ENCODE measurements at regions not wholly inside any gene's neighbourhood (a gene's known extent, or its start where the extent isn't known, plus 50 kb on each side); places are given as distances from the start of the nearest gene placed in this dataset.
"Not testable (repeated sequence)": the region's sequence is repeated elsewhere in the genome, so short reads cannot be mapped to it uniquely, and the experiment has no call there.

DNA sequence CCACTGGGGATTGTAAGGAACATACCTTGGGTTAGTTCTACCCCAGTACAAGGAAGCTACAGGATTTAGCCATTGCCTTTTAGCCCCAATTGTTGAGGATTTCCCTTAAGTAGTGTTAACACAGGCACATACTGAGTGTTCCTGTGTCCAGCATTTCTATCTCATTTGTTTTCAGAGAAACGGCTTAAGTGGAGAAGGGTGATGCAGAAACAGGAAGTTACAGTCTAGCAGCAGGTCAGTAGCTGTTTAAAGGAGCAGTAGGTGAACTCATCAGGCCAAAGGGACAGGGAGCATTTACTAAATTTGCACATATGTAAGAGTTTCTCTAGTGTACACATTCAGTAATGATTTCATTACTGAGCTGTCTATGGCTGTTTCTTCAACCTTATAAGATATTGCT is 644.2 kb upstream of the GJE1 start:
- DNase-seq, result no peak

GRCh38 chr6:141486942-141487341 is 645.8 kb upstream of the GJE1 start:
- DNase-seq, result no peak

- DNase-seq, result peak in 1 of 2 experiments; percentile 30
Measured at GRCh38 chr6:141484711-141485110, 648.0 kb upstream of the GJE1 start.

DNA sequence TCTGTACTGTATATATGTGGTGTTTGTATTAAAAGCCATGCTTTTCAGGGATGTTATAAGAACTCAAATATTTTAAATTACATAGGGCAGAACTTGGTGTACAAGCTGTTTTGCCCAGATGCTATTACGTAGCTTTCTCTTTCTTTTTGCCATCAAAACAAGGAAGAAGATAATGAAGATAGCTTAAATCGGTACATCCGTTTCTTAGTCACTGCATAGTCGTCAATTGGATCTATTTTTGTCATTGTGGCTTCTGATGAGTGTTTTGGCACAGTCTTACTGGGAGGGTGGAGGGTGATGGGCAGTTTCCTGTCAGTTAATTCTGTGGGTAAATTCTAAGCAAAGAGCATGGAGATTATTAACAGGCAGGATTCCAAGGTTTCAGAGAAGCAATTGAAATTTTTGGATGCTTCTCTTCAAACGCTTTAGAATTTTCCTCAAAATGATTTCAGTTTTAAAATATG is 649.1 kb upstream of the GJE1 start:
- DNase-seq, result peak; percentile 42 to 50

DNA sequence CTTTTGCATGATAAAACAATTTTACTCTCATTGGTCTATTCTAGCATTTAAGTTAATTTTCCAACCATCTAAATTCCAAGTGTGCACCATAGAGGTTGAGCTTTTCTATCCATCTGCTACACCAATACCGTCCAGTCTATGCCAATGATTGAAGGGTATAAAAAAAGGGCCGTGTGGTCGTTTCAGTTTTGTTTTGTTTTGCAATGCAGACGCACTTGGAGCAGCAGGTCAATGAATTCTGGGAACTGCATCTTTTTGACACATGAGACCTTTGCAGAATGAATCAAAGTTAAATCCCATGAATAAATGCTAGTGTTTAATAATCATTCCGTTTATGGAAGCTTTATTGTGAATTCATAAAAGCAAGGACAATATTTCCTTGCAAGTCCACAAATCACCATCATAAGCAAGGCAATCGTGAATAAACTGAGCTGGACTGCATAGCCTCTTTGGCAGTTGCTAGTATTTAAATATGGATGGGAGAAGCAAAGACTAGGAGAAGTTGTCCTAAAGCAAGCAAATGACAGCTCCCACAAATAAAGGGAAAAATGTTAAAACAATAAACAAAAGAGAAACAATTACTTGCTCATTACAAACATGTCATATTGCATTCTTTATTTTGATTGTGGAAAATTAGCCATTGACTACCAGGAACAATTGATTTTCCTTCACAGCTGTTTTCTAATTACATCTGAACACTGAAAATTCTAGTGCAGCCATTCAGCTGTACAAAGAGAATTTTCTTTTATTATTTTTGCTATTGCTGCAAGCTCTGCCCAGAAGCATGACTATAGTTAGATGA is 649.7 kb upstream of the GJE1 start:
- no peak for DNase-seq

- no peak for DNase-seq
Measured at GRCh38 chr6:141475259-141475658, 657.5 kb upstream of the GJE1 start.

- no peak for DNase-seq
Measured at GRCh38 chr6:141472162-141472928, 660.4 kb upstream of the GJE1 start.

- no peak for DNase-seq
Measured at GRCh38 chr6:141470810-141471209, 661.9 kb upstream of the GJE1 start.

GRCh38 chr6:141467881-141468280 is 664.8 kb upstream of the GJE1 start:
- DNase-seq, result no peak

DNA sequence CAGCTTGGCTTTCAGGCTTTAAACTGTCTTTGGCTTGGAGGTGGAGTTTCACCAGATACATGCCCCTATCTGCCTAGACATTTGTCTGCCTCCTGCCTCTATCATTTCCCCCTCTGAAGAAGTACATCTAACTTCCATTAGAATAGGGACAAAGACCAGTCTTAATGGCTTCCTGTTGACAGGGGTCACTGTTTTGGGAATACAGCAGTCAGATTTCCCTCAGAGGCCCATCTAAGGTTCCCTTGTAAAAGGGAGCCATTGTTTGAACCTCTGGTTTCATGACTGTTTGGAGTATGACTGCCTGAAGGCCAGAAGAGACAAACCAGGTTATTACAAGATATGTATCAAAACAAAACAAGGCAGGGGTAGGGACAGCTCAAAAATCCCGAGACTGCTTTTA is 665.7 kb upstream of the GJE1 start:
- DNase-seq, result no peak

DNA sequence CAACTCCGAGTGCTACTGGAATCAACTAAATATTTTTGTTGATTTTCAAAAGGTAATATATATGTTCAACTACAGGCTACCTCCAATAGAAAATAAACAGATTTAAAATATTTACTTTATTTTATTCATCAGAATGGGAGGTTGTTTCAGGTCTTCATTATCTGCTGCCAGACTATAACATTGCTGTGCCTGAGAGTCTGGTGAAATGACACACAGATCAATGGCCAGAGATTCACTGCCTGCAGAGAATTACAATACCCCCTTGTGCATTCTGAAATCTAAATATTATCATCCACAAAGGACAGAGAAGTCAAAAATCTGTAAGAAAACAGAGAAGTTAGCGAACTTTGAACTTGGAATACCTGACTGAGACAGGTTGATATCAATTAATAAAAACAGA is 667.8 kb upstream of the GJE1 start:
- DNase-seq, result no peak

GRCh38 chr6:141464490-141464889 is 668.2 kb upstream of the GJE1 start:
- DNase-seq, result no peak

DNA sequence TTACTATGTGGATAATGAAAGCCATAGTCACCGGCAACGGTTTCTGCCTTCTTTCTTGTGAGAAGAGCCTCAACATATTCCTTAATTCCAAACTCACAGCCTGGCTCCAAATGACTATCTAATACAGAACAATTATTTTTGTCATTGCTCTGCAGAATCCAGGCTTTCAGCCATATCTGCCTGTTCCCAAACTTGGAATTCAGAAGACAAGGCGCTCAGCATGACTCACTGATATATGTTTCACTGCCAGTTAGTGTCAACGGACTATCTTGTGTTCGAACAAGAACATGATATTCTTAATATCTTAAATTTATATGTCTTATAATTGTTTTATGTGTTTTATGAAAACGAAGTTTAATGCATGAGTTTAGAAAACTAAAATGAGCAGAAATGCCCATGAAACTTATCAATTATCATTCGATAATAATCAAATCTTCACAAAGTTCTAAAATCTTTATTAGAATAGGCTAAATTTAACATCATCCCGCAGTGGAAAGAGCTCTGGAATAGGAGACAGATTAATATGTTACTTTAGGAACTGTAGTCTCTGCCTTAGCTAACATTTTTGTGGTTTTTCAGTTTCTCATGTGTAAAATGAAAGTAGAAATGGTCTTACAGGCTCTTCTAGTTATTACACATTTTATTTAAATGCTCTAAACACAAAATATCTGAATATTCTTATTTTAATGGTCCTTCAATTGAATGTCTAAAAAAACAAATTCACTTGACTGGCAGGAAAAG is 669.3 kb upstream of the GJE1 start:
- DNase-seq, result no peak

DNA sequence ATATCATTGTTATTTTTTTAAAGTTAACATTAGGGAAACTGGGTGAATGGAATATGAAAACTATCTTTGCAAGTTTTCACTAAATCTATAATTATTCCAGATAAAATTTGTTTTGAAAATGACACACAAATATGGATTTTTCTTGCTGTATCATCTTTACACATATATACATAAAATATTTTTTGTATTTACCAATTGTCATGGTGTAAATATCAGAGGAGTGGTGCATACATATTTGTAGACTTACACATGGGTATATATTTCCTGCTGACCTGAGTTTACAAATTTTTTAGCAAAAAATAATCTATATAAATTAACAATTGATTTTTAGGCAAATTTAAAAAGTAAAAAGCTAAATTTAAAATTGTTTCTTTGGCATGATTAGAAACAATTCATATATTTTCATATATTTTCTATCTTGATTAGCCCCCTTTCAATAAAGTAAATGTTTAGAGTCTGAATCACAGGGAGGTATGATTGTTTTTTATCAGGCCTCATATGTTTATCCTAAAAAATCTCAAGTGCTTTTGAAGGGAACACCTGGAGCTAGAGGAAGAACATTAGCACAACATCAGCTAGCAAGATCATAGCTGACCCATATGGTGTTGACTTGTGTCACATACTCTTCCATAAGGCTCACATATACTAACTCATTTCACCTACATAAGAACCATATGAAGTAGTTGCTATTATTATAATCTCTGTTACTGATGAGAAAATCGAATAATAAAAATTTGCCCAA is 671.8 kb upstream of the GJE1 start:
- DNase-seq, result no peak

DNA sequence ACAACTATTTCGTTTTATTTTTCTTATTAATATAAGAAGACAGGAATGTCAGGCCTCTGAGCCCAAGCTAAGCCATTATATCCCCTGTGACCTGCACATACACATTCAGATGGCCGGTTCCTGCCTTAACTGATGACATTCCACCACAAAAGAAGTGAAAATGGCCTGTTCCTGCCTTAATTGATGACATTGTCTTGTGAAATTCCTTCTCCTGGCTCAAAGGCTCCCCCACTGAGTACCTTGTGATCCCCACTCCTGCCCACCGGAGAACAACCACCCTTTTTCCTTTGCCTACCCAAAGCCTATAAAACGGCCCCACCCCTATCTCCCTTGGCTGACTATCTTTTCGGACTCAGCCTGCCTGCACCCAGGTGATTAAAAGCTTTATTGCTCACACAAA is 672.5 kb upstream of the GJE1 start:
- not testable (repeated sequence) for DNase-seq

GRCh38 chr6:141457984-141458383 is 674.7 kb upstream of the GJE1 start:
- DNase-seq, result not testable (repeated sequence)

DNA sequence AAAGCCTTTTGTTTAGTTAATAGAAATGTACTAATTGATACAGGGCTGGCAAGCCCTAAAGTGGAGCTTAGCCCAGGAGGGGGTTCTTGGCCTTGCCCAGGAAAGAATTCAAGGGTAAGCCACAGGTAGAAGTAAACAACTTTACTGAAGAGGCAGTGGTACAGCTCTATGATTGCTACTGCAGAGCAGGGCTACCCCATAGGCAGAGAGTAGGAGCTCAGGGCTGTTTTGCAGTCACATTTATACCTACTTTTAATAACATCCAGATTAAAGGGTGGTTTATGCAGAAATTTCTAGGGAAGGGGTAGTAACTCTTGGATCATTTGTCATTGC is 680.4 kb upstream of the GJE1 start:
- DNase-seq, result no peak

DNA sequence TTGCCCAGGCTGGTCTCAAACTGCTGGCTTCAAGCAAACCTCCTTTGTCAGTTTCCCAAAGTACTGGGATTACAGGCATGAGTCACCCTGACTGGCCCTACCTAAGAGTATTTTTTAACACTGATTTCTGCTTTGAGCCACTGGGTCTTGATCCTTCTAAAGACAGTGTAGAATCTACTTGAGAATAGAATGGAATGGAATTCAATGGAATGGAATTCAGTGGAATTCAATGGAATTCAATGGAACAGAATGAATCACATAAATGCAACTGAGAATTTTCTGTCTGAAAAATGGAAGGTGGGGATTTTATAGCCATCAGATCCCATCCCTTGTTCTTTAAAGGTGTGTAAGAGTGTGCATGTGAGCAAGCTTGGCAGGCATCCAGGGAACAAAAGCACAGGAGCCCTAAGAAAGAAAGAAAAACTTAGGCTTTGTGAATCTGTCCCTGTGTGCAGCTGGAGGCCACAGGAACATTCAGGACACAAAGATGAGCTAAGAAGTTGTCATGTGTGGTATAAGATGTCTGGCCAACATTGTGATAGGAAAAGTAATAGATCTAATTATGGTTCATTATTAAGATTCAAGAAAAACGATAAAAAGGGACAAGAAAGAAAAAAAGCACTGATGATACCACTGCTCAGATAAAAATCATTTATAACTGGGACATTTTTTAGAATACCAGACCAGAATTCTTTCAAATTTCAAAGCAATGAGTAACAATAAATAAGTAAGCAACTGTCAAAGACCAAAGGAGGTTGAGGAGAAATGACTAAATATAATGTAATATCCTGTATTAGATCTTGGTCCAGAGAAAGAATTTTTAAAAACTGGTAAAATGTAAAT is 681.0 kb upstream of the GJE1 start:
- no peak for DNase-seq

GRCh38 chr6:141451181-141451510 is 681.6 kb upstream of the GJE1 start:
- no peak for DNase-seq

DNA sequence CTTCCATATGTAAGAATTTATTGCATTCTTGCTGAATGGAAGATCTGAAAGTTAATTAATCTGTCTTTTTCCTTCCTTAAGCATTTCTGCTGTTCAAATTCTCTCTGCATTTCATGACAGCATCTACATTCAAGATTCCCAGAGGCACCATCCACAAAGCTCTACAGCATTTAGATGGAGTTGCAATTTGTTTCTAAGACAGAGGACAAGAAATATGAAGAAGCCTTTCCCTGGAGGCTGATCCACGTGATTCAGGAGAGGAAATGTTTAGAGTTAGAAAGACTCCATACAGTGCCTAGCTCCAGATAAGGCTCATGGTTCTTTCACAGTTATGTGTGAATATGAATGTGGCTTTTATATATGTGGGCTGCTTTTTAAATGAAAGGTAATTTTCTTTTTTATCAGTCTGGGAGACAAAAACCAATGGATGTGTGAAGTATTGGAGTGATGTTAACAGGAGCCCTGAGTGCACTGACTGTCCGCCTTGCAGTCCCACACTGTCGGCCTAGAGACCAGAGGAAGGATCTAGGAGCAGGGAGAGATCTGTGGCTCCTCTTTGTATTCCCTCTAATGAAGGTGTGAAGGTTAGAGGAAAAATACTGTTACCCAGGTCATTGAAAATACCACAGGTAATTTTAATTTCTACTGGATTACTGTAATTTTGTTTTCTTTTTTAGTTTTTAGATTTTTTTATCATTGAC is 686.6 kb upstream of the GJE1 start:
- DNase-seq, result no peak

DNA sequence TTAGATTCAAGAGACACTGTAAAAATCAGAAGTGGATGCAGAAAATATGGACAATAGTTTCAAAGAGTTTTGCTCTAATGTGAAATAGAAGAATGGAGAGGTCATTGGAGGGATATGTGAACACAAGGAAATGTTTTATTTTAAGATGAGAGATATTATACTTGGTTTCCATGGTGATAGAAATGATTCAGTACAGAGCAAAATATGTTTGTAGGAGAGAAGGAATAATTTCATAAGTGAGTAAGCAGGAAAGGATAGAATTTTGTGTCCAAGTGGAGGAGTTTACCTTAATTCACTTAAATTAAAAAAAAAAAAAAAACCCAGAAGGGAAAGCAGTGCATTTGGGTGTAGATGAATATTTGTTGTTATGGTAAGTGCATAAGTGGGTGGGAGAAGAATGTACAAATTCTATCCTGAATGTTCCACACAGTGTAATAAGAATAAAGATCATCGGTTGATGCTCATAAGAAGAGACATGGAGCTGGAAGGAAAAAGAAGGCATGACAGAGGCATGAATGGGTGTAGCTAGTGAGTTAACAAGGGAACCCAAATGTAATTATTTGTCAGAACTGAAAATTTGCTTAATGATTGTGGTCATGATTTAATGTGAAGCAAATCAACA is 688.9 kb upstream of the GJE1 start:
- DNase-seq, result no peak

Data from activated T-cell treated with anti-CD3 and anti-CD28 coated beads, Interleukin-2, amount 50 U/mL, for 48 hours (primary cell).